ENCODE measurements at regions not wholly inside any gene's neighbourhood (a gene's known extent, or its start where the extent isn't known, plus 50 kb on each side); places are given as distances from the start of the nearest gene placed in this dataset.

- no peak for TF ChIP-seq ZNF331 (CRISPR knock-in tag; IDR thresholded peaks at IDR 0.05; ENCODE audit: low read depth)
- TF ChIP-seq POLR2AphosphoS5 (IDR thresholded peaks at IDR 0.05; ENCODE audit: low read depth), result no peak
- no peak for TF ChIP-seq REST (IDR thresholded peaks at IDR 0.05; ENCODE audit: unreplicated experiment)
- TF ChIP-seq CTCF (conservative IDR thresholded peaks at IDR 0.05; ENCODE audit: low read depth in 2 of 2), result no peak
- no peak for TF ChIP-seq EZH2 (IDR thresholded peaks at IDR 0.05; ENCODE audit: low read depth, unreplicated experiment)
- no peak for TF ChIP-seq CREB1 (CRISPR knock-in tag; IDR thresholded peaks at IDR 0.05; ENCODE audit: low read depth)
- TF ChIP-seq EZH2phosphoT487 (IDR thresholded peaks at IDR 0.05; ENCODE audit: unreplicated experiment), result no peak
- TF ChIP-seq ZNF462 (CRISPR knock-in tag; IDR thresholded peaks at IDR 0.05), result no peak
- no peak for TF ChIP-seq JUNB (IDR thresholded peaks at IDR 0.05; ENCODE audit: unreplicated experiment)
- TF ChIP-seq ETS1 (IDR thresholded peaks at IDR 0.05), result no peak
- no peak for TF ChIP-seq STAT1 (IDR thresholded peaks at IDR 0.05; ENCODE audit: unreplicated experiment)
- no peak for TF ChIP-seq NANOG (IDR thresholded peaks at IDR 0.05; ENCODE audit: borderline replicate concordance)
- TF ChIP-seq ZNF114 (CRISPR knock-in tag; IDR thresholded peaks at IDR 0.05), result no peak
Measured at GRCh38 chr14:39603942-39604341, 171.7 kb upstream of the FBXO33 start.

Data from GM23338 (cell line).